T-helper 22 cell (primary cell): ENCODE measurements at regions not wholly inside any gene's neighbourhood (a gene's known extent, or its start where the extent isn't known, plus 50 kb on each side); places are given as distances from the start of the nearest gene placed in this dataset.
"Not testable (repeated sequence)": the region's sequence is repeated elsewhere in the genome, so short reads cannot be mapped to it uniquely, and the experiment has no call there.

Experiments
- DNase-seq: peaks from one replicate; pipeline ENCODE4 v3.0.0-alpha.2; 2020; ENCODE audit warnings: low read depth

DNA sequence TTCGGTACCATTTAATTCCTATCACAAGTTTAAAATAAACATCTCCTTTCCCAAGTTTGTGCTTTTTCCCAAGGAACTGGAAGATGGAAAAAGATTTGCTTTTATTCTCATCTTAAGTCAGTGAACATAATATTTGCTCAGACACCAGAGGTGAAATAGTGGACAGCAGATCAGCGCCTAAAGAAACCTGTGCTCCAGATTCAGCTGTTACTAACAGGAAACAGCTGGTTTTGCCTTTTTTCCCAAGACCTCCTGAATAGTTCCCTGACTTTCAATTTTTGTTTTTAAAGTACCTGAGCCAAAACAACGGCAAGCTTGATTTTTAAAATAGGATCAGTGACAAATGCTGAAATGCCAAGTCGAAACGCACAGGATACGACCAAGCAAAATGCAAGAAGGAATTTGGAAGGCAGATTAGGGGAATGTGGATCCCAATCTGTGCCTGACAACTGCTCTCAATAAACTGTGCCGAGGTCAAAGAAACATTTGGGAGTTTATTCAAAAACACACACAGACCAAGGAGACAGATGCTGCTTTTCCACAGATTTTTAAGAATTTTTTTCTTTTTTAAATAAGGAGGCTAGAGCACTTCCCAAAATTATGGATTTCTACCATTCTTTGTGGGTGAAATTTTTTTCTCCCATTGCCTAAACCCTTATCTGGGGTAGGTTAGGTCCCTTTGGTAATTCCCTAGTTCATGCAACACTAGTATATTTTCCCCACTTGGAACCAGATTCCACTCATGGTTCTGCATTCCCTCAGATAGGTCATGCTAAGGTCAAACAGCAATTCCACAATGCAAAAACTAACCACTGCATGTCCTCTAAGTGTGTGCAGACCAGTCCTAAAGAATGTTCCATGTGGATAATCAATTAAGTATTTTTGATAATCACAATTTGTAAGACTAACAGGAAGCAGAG is 121.5 kb upstream of the PDE1A start:
- DNase-seq: no peak

- no peak for DNase-seq
These were observed 123.4 kb upstream of the PDE1A start for GRCh38 chr2:182550234-182550633.

DNA sequence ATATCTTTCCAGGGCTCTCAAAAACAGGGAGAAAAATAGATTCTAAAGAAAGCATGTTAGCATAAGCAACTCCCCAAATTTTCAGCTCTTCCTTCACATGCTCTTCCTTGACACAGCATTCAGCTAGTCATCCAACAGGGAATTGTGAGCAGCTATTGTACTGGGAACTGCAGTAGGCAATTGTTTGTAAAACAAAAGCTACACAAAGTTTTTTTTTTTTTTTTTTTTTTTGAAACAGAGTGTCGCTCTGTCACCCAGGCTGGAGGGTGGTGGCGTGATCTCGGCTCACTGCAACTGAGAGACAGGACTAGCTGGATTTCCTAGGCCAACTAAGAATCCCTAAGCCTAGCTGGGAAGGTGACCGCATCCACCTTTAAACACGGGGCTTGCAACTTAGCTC is 125.4 kb upstream of the PDE1A start:
- DNase-seq: not testable (repeated sequence)

DNA sequence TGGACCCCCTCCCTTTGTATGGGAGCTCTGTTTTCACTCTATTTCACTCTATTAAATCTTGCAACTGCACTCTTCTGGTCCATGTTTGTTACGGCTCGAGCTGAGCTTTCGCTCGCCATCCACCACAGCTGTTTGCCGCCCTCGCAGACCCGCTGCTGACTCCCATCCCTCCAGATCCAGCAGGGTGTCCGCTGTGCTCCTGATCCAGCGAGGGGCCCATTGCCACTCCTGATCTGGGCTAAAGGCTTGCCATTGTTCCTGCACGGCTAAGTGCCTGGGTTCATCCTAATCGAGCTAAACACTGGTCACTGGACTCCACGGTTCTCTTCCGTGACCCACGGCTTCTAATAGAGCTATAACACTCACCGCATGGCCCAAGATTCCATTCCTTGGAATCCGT is 125.9 kb upstream of the PDE1A start:
- DNase-seq: not testable (repeated sequence)

DNA sequence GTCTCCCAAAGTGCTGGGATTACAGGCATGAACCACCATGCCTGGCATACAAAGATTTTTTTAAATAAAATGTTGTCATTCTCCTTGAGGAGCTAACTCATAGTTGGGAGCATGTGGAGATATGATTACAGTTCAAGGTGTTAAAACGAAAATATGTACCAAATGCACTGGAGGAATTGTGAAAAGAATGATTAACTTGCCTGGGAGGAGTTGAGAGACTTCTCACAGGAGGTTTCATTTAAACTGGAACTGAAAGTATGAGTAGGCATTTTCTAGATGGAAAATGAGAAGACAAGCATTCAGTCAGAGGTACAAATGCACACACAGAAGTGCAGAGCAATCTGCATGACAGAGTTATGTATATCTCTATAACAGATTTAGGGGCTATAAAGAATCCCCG is 126.6 kb upstream of the PDE1A start:
- DNase-seq: no peak

DNA sequence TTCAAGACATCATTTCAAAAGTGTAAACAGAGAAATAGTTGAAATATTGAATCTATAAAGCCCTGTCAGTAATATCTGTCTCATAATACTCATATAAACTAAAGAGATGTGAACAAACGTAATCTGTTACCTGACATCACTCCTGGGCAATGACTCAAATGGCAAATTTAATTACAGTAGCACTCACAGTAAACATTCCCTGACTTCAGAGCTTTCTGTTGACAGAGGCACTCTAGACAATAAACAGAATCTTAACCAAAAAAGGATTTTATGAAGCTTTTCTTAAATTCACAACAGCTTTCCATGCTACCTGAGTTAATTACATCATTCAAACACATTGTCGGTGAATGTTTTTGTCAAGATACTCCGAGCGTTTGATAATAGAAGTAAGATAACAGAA is 128.1 kb upstream of the PDE1A start:
- no peak for DNase-seq

DNA sequence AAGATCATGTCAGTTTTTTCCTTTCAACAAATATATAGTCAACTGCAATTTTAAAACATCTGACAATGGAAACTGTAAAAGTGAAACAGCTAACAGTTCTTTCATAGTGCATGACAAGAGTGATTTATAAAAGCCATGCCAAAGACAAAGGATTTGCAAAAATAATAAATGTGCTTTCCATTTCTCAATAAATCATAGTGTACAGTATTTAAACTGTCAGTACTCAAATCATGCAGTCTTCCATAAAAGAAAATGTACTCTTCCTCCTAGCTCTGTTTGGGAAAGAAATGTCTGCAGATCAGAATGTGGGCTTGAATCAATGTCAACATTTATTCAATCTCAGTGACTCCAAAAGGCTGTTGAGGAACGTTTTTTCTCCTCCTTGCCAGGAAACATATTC is 131.7 kb upstream of the PDE1A start:
- no peak for DNase-seq

GRCh38 chr2:182559623-182560022 is 132.8 kb upstream of the PDE1A start:
- no peak for DNase-seq

DNA sequence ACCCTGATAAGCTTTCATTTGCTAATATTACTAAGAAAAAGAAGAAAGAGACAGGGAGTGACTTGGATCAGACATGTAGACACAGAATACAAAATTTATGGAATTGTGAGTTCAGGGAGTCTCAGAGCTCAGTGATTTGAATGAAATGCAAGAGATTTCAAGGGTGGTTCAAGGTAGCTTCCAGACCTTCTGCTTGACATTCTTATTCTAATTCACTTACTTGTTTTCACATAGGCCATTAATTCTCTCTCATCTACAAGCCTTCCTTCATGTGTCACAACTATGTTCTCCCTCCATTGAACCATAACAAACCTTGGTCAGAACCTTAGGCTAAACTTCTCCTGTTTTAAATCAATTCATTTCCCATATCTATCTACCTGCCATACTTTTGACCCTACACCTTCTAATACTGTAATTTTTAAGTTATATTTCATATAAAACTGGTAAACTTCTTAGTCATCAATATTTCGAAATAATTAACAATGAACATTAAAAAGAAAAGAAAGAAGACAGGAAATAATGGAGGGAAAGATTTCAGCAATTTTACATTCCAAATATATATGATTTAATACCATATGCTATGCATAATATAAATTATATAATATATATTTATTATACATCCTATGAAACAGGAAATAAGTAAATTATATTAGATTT is 139.2 kb upstream of the PDE1A start:
- no peak for DNase-seq

- no peak for DNase-seq
These were observed 142.5 kb upstream of the DNAJC10 start for GRCh38 chr2:182573553-182573952.

DNA sequence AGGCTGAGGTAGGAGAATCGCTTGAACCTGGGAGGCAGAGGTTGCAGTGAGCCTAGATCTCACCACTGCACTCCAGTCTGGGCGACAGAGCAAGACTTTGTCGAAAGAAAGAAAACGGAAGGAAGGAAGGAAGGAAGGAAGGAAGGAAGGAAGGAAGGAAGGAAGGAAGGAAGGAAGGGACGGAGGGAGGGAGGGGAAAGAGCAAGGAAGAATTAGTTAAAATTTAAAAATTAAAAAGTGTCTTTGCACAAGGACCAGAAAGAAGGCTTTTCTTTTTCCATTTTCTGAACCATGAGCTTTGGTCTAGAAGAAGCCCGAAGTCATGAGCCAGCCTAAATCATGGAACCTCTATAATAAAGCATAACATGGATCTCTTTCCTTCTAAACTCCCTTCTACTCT is 138.2 kb upstream of the DNAJC10 start:
- no peak for DNase-seq

DNA sequence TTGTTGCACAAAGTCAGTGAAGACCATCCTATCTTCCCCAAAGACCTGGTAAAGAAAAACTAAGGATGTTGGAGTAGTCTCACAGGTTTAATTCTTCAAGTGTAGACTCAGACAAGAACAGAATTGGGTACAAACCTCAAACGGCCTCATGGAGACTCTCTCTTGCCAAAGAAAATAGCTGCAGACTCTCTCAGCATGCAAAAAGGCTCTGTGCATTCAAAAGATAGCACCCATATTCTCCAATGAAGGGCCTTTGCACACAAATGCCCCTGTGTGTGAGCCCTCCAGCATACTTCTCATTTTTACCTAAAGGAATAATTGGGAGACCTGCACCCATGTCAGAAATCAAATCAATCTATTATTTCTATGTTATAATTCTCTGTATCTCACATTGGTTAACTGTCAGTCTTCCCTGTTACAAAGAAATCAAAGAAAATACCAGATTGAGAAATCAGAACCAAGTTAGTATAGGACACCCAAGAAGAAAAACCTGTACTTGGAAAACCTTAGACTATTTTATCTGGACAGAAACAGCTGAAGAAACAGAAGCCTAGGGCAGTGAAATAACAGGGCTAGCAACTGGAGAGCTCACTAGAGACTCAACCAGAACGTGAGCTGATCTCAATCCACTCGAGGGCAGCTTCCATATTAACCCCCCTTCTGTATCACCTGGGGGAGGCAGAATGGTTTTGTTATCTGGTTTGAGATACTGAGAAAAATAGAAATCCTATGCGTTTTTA is 134.7 kb upstream of the DNAJC10 start:
- no peak for DNase-seq

DNA sequence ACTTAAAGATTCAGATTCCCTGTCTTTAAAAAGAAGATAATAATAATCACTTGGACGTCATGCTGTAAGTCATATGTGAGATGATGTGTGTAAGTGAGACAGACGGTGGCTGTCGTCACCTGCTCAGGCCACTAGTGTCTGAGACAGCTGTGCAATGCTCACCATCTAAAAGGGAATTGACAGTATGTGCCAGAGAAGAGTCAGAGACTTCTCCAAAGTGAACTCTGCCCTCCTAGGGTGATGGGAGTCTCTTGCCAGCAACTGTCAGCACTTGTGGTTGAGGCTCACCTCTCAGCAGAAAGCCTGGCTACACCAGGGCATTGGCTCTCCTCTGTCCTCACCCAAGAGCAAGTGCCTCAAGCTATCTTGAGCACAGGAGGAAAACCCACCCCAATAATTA is 131.6 kb upstream of the DNAJC10 start:
- DNase-seq: no peak

DNA sequence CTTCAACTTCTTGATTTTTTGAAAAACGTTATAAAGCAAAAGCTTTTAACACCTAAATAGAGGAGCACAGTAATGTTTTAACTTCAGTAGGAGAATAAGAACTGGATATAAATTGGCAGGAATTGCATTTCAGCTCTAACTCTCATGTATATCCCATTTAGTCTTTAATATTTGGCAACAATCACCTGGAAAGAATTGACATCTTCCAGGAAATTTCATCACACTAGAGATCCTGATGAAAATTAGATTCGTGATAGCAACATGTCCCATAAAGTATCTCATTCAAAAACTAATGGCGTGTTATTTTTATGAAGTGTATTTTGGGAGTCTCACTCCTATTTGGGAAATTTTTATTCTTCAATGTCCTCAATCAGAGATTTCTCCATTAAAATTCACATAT is 131.1 kb upstream of the DNAJC10 start:
- no peak for DNase-seq

DNA sequence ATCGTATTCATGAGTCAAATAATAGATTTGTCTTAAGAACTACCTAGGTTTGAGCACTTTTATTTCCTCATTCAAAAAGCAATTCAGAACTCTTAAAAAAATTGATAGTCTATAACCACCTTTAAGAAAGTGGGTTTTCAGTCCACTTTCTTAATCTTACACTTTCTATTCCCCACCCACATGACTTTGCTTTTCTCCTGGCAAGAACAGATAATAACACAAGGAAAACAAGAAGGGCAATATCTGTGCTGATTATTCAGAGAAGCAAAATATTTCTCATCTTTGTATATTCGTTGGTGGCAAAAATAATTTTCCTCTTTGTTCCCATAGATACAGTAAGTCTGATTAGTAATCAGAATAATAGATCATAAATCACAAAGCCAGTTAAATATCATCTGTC is 130.6 kb upstream of the DNAJC10 start:
- no peak for DNase-seq

DNA sequence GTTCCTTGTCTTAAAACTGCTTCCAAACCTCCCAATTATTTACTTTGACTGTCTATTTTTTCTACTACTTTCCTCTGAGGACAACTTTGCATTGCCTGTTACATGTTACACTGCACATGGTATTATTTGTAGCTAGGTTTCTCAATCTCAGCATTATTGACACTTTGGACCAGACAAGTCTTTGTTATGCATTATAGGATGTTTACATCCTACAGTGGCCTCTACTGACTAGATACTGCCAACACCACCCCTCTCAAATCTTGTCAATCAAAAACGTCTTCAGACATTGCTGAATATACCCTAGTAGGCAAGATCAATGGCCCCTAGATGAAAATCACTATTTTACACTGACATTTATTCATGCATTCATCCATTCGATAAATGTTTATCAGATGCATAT is 129.6 kb upstream of the DNAJC10 start:
- no peak for DNase-seq

DNA sequence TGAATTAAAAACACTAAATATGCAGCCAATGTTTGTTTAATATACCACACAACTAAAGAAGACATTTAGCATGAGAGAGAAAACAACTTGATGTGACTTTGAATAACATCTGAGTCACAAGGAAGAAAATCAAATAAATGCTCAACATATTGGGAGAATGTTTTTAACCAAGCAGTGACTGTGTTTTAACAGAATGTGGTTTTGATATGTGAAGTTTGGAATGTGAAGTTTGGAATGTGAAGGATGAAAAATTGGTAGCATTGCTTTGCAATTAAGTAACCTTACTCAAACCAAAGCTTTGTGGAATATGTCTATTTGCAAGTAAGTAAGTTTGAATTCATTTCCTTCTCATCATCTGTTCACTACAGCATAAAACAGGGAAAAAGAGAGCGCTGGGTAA is 128.2 kb upstream of the DNAJC10 start:
- DNase-seq: no peak

GRCh38 chr2:182589121-182589520 is 126.9 kb upstream of the DNAJC10 start:
- DNase-seq: no peak

DNA sequence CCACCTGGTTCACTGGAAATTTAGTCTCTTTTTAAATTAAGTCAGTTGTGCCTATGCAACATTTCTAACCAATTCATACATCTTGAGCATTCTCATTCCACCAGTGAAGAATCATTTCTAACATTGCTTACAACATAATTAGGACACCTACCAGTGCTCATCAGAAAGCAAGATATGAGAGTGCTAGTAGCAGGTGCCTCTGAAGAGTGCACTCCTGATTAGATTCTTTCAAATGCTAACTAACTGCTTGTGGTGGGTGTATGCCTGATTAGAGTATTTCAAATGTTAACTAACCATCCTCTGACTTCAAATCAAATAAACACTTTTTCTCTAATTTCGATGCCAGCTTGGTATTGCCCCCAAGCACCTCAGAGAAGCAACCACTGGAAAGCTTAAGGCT is 124.3 kb upstream of the DNAJC10 start:
- DNase-seq: no peak

DNA sequence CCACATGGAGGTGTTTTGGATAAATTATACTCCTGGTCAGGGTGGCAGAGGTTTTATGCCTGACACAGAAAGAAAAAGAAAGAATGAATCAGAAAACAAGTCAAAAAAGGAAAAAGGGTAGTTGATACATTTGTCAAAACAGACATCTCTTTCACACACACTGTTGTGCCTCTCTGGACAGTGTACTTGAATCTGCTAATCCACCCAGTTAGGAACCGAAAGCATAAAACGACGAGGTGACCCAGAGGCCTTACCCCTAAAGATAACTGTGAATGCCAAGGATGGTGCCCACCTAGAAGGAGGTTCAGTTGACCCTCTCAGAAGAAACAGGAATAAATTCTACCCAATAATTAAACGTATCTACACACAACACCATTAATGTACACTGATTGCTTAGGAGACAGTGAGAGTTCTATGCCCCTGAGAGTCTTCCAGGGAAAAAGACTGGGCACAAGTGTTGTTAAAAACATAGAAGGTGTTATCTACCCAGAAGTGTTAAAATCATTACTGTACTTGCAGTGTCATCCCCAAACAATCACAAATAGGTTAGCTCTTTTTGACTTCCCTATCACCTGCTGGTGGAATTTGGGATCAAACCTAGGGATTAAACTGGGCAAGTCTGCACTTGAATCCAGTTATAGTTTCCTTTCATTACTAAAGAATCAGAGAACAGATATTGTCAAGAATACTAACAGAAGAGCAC is 123.2 kb upstream of the DNAJC10 start:
- DNase-seq: no peak

DNA sequence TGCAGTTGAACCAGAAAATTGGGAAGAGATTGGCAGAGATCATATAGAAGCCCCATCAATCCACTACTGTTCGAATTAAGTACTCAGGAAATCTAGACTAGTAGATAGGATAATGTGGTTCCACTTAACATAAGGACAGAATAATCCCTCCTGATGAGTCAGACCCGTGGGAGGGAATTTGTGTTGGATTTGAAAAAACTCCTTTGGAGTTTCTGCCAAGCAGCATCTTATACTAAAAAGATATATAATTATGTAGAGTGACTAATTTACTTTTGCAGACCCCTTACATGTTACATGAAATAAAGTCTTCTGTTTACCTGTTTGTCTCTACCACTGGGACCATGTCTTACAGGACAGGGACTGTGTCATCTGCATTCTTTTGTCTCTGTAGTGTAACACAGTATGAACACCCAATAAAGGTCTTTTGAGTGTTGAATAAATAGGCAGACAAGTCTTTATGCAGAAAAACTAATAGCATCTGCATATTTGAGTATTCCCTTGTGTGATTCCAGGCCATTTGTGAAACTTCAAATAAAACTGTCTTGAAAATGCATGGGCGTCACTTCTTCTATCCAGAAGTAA is 122.6 kb upstream of the DNAJC10 start:
- no peak for DNase-seq

DNA sequence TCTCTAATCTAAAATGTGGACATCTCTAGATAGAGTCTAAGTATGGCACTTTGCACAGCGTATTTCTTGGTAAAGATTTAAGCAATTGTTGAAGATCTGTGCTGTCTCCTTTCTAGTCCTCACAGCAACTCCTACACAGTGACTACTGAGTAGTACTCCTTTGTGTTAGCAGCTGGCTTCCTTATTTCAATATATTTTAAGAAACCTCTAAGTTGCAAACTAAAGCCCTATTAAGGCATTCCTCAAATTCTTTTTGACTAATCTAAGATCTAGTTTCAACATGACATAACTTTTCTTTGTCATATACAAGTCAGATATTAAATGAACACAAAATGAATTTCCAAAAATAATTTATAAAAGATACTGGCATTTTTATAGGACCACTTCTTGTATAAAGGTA is 121.8 kb upstream of the DNAJC10 start:
- DNase-seq: no peak
